Trophoblast cell (in vitro differentiated cells and primary cell): ENCODE measurements at regions not wholly inside any gene's neighbourhood (a gene's known extent, or its start where the extent isn't known, plus 50 kb on each side); places are given as distances from the start of the nearest gene placed in this dataset.

Experiments
- DNase-seq, 2 donors: peaks; one replicate each; pipeline ENCODE4 v3.0.0-alpha.2; 2016
- H2AFZ ChIP-seq: 2 replicates; pipeline ENCODE4 v1.6.1; 2013; ENCODE audit warnings: low read length, moderate library complexity, mild to moderate bottlenecking; ENCODE audit not compliant: insufficient read depth, poor library complexity
- H2AK5ac ChIP-seq: 2 replicates; pipeline ENCODE4 v1.6.1; 2013; ENCODE audit warnings: mild to moderate bottlenecking, low read length
- H2BK120ac ChIP-seq: 2 replicates; pipeline ENCODE4 v1.6.1; 2013; ENCODE audit warnings: low read length, mild to moderate bottlenecking, moderate library complexity; ENCODE audit not compliant: insufficient read depth, poor library complexity
- H2BK12ac ChIP-seq: 2 replicates; pipeline ENCODE4 v1.6.1; 2013; ENCODE audit warnings: mild to moderate bottlenecking, low read length, moderate library complexity
- H2BK5ac ChIP-seq: 2 replicates; pipeline ENCODE4 v1.6.1; 2013; ENCODE audit warnings: low read length, low read depth, moderate library complexity, mild to moderate bottlenecking; ENCODE audit not compliant: poor library complexity
- H3K14ac ChIP-seq: 2 replicates; pipeline ENCODE4 v1.6.1; 2013; ENCODE audit warnings: mild to moderate bottlenecking, low read length
- H3K18ac ChIP-seq: 2 replicates; pipeline ENCODE4 v1.6.1; 2013; ENCODE audit warnings: mild to moderate bottlenecking, low read length
- H3K23ac ChIP-seq: 2 replicates; pipeline ENCODE4 v1.6.1; 2013; ENCODE audit warnings: low read length
- H3K27ac ChIP-seq: 2 replicates; pipeline ENCODE4 v1.5.1; 2013; ENCODE audit warnings: low read depth, mild to moderate bottlenecking, inconsistent platforms, low read length, moderate library complexity
- H3K27me3 ChIP-seq: 2 replicates; pipeline ENCODE4 v1.6.1; 2013; ENCODE audit warnings: inconsistent platforms, mild to moderate bottlenecking, low read length, moderate library complexity; ENCODE audit not compliant: insufficient read depth
- H3K36me3 ChIP-seq, 2 experiments: 1 replicate in 1 of 2; 2 replicates in 1 of 2; pipeline ENCODE4 v1.6.1; 2013; ENCODE audit warnings: low read length in 2 of 2, mild to moderate bottlenecking in 2 of 2, moderate library complexity in 1 of 2; ENCODE audit not compliant: insufficient read depth in 2 of 2, control insufficient read depth in 1 of 2
- H3K4ac ChIP-seq: 2 replicates; pipeline ENCODE4 v1.6.1; 2013; ENCODE audit warnings: low read depth, mild to moderate bottlenecking, low read length, moderate library complexity
- H3K4me1 ChIP-seq, 2 experiments: 1 replicate in 1 of 2; 2 replicates in 1 of 2; pipeline ENCODE4 v1.6.1; 2013; ENCODE audit warnings: low read length in 2 of 2, mild to moderate bottlenecking in 2 of 2, moderate library complexity in 1 of 2; ENCODE audit not compliant: insufficient read depth in 2 of 2, control insufficient read depth in 1 of 2
- H3K4me2 ChIP-seq: 2 replicates; pipeline ENCODE4 v1.6.1; 2013; ENCODE audit warnings: inconsistent platforms, mild to moderate bottlenecking, low read length, moderate library complexity
- H3K4me3 ChIP-seq: 2 replicates; pipeline ENCODE4 v1.5.1; 2013; ENCODE audit warnings: mild to moderate bottlenecking, low read depth, low read length, inconsistent platforms
- H3K79me1 ChIP-seq: one replicate; pipeline ENCODE4 v1.6.1; 2013; ENCODE audit warnings: low read length
- H3K79me2 ChIP-seq: 2 replicates; pipeline ENCODE4 v1.6.1; 2013; ENCODE audit warnings: low read length, mild to moderate bottlenecking; ENCODE audit not compliant: control insufficient read depth, insufficient read depth, poor library complexity
- H3K9ac ChIP-seq: 2 replicates; pipeline ENCODE4 v1.6.1; 2013; ENCODE audit warnings: mild to moderate bottlenecking, low read length
- H3K9me3 ChIP-seq: 2 replicates; pipeline ENCODE4 v1.6.1; 2013; ENCODE audit warnings: low read depth, mild to moderate bottlenecking, control low read depth, inconsistent platforms, low read length; ENCODE audit not compliant: insufficient read depth
- H4K12ac ChIP-seq: 2 replicates; pipeline ENCODE4 v1.6.1; 2013; ENCODE audit warnings: low read depth, mild to moderate bottlenecking, low read length, moderate library complexity
- H4K8ac ChIP-seq: 2 replicates; pipeline ENCODE4 v1.6.1; 2013; ENCODE audit warnings: low read depth, mild to moderate bottlenecking, low read length, moderate library complexity
- H4K91ac ChIP-seq: one replicate; pipeline ENCODE4 v1.6.1; 2013; ENCODE audit warnings: low read depth, mild to moderate bottlenecking, low read length, moderate library complexity
- WGBS: extraction: QIAGEN DNeasy Blood & Tissue Kit; methylation state at CpG from one replicate; pipeline ENCODE4 v1.1.7; 2013; ENCODE audit warnings: missing lambda C conversion rate; ENCODE audit not compliant: insufficient read length, insufficient coverage; ENCODE audit errors: extremely low coverage; 5-methylcytosine and 5-hydroxymethylcytosine counted together

- Histone ChIP-seq H2BK120ac (no peak overlapping the region), H3K27me3 (no peaks in the 10 kb centered on the region), H3K18ac (no peak overlapping the region), H3K36me3 (no peaks in the 10 kb centered on the region), H4K8ac (no peak overlapping the region), H4K91ac (no peak overlapping the region), H3K4me3 (no peak overlapping the region), H3K4me2 (no peak overlapping the region), H3K14ac (no peak overlapping the region), H3K23ac (no peak overlapping the region), H2BK12ac (no peak overlapping the region), H2AFZ (no peak overlapping the region), H3K79me2 (no peaks in the 10 kb centered on the region), H2AK5ac (no peak overlapping the region), H3K27ac (no peak overlapping the region), H3K4me1 (peaks cover 1 to 4% of the 10 kb centered on the region in 2 experiments), H4K12ac (no peak overlapping the region), H3K9me3 (no peaks in the 10 kb centered on the region), H2BK5ac (no peak overlapping the region), H3K9ac (no peak overlapping the region), H3K4ac (no peak overlapping the region), H3K79me1 (no peaks in the 10 kb centered on the region)
- DNase-seq = no peak
- no CpG with 5 or more reads among the region's 1 CpG for WGBS
These were observed 213.7 kb upstream of the ADAMTS9 start for GRCh38 chr3:64901522-64901885.

- H3K79me2 ChIP-seq = no peaks in the 10 kb centered on the region
- DNase-seq = peak in 1 of 2 donors; percentile 3
- H2BK120ac ChIP-seq = no peak overlapping the region
- no CpG with 5 or more reads among the region's 5 CpGs for WGBS
- H2AK5ac ChIP-seq = no peak overlapping the region
- no peak overlapping the region for H4K91ac ChIP-seq
- H3K4me1 ChIP-seq = peaks cover 0 to 2% of the 10 kb centered on the region in 2 experiments
- no peaks in the 10 kb centered on the region for H3K36me3 ChIP-seq
- no peak overlapping the region for H4K12ac ChIP-seq
- H3K23ac ChIP-seq = no peak overlapping the region
- H3K27me3 ChIP-seq = no peaks in the 10 kb centered on the region
- no peak overlapping the region for H3K18ac ChIP-seq
- no peak overlapping the region for H3K4me3 ChIP-seq
- H3K27ac ChIP-seq = no peak overlapping the region
- H2BK5ac ChIP-seq = no peak overlapping the region
- no peak overlapping the region for H3K14ac ChIP-seq
- no peaks in the 10 kb centered on the region for H3K9me3 ChIP-seq
- H2AFZ ChIP-seq = no peak overlapping the region
- H3K4ac ChIP-seq = no peak overlapping the region
- no peak overlapping the region for H2BK12ac ChIP-seq
- no peaks in the 10 kb centered on the region for H3K79me1 ChIP-seq
- H3K9ac ChIP-seq = no peak overlapping the region
- no peak overlapping the region for H3K4me2 ChIP-seq
- no peak overlapping the region for H4K8ac ChIP-seq
These were observed 213.1 kb upstream of the ADAMTS9 start for GRCh38 chr3:64900617-64901521.

- DNase-seq = no peak
- Histone ChIP-seq H2BK5ac (no peak overlapping the region), H3K36me3 (no peaks in the 10 kb centered on the region), H3K23ac (no peak overlapping the region), H3K4ac (no peak overlapping the region), H3K27ac (no peak overlapping the region), H2BK12ac (no peak overlapping the region), H3K14ac (no peak overlapping the region), H4K8ac (no peak overlapping the region), H3K9me3 (no peaks in the 10 kb centered on the region), H3K4me2 (no peak overlapping the region), H3K9ac (no peak overlapping the region), H3K18ac (no peak overlapping the region), H2BK120ac (no peak overlapping the region), H3K4me1 (peaks cover 0 to 2% of the 10 kb centered on the region in 2 experiments), H4K91ac (no peak overlapping the region), H2AFZ (no peak overlapping the region), H3K27me3 (no peaks in the 10 kb centered on the region), H3K4me3 (no peak overlapping the region), H3K79me1 (no peaks in the 10 kb centered on the region), H3K79me2 (no peaks in the 10 kb centered on the region), H2AK5ac (no peak overlapping the region), H4K12ac (no peak overlapping the region)
- WGBS = no CpG with 5 or more reads among the region's 3 CpGs
These were observed 212.4 kb upstream of the ADAMTS9 start for GRCh38 chr3:64900156-64900555.

GRCh38 chr3:64898941-64899340 is 211.1 kb upstream of the ADAMTS9 start:
- Histone ChIP-seq H3K4ac (no peak overlapping the region), H3K27me3 (no peaks in the 10 kb centered on the region), H3K79me2 (no peaks in the 10 kb centered on the region), H3K36me3 (no peaks in the 10 kb centered on the region), H4K12ac (no peak overlapping the region), H3K9me3 (no peaks in the 10 kb centered on the region), H3K23ac (no peak overlapping the region), H4K91ac (no peak overlapping the region), H3K4me2 (no peak overlapping the region), H2BK12ac (no peak overlapping the region), H3K18ac (no peak overlapping the region), H2AFZ (no peak overlapping the region), H2AK5ac (no peak overlapping the region), H3K9ac (no peak overlapping the region), H4K8ac (no peak overlapping the region), H3K4me1 (peaks cover 0 to 2% of the 10 kb centered on the region in 2 experiments), H3K4me3 (no peak overlapping the region), H3K14ac (no peak overlapping the region), H3K79me1 (no peaks in the 10 kb centered on the region), H2BK120ac (no peak overlapping the region), H2BK5ac (no peak overlapping the region), H3K27ac (no peak overlapping the region)
- no CpG with 5 or more reads among the region's 1 CpG for WGBS
- peak in 1 of 2 donors; percentile 63 for DNase-seq
